ENCODE measurements at regions not wholly inside any gene's neighbourhood (a gene's known extent, or its start where the extent isn't known, plus 50 kb on each side); places are given as distances from the start of the nearest gene placed in this dataset.

DNA sequence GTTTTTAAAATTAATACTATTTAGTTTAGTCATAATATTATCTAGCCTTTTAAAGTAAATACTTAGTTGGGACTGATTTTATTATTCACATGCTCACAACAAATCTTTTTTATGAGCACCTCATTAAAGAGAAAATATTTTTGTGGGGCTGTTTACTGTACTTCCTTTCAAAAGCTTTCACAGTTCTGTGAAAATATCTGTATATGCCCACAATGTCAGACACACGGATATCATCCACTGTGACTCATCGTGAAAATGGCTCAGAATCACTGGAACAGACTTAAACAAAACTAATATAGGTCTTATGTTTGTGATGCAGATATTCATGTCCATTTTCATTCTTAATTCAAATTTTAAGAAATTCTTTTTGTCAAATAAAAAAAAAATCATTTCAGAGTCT, 305.2 kb downstream of the RAB38 start:
- no peaks in the 10 kb centered on the region for H3K9me3 ChIP-seq (ENCODE audit: insufficient read depth, low read depth, low read length)
- H3K4me1 ChIP-seq (ENCODE audit: insufficient read depth, low read length): no peaks in the 10 kb centered on the region
- Mint-ChIP-seq H3K4me1 (ENCODE audit: low read depth, unreplicated experiment) (peaks cover 8% of the 10 kb centered on the region), H3K36me3 (ENCODE audit: low read depth, unreplicated experiment) (no peaks in the 10 kb centered on the region), H3K9me3 (ENCODE audit: unreplicated experiment) (no peaks in the 10 kb centered on the region), H3K27me3 (ENCODE audit: low read depth, unreplicated experiment) (no peaks in the 10 kb centered on the region), H3K27ac (ENCODE audit: unreplicated experiment) (no peak overlapping the region), H3K4me3 (ENCODE audit: unreplicated experiment) (no peak overlapping the region)
- no peaks in the 10 kb centered on the region for H3K79me2 ChIP-seq (ENCODE audit: insufficient read depth, low read length)
- H3K4me3 ChIP-seq (ENCODE audit: insufficient read depth, low read depth, low read length): no peak overlapping the region
- H3K9ac ChIP-seq (ENCODE audit: low read length): no peak overlapping the region
- no peak for DNase-seq (ENCODE audit: low read depth)
- H3K27ac ChIP-seq (ENCODE audit: low read depth, low read length): no peak overlapping the region
- no peaks in the 10 kb centered on the region for H3K36me3 ChIP-seq (ENCODE audit: insufficient read depth, low read length)
- no peak overlapping the region for H2AFZ ChIP-seq (ENCODE audit: low read depth, low read length)
- H4K20me1 ChIP-seq (ENCODE audit: insufficient read depth, low read length): no peaks in the 10 kb centered on the region
- FAIRE-seq: no peak
- TF ChIP-seq EZH2 (IDR thresholded peaks at IDR 0.05; ENCODE audit: insufficient read depth, low read length): no peak
- TF ChIP-seq, protein P1, sequence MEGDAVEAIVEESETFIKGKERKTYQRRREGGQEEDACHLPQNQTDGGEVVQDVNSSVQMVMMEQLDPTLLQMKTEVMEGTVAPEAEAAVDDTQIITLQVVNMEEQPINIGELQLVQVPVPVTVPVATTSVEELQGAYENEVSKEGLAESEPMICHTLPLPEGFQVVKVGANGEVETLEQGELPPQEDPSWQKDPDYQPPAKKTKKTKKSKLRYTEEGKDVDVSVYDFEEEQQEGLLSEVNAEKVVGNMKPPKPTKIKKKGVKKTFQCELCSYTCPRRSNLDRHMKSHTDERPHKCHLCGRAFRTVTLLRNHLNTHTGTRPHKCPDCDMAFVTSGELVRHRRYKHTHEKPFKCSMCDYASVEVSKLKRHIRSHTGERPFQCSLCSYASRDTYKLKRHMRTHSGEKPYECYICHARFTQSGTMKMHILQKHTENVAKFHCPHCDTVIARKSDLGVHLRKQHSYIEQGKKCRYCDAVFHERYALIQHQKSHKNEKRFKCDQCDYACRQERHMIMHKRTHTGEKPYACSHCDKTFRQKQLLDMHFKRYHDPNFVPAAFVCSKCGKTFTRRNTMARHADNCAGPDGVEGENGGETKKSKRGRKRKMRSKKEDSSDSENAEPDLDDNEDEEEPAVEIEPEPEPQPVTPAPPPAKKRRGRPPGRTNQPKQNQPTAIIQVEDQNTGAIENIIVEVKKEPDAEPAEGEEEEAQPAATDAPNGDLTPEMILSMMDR (IDR thresholded peaks at IDR 0.05; ENCODE audit: insufficient read depth, low read depth, low read length): no peak
- no peak overlapping the region for H3K4me2 ChIP-seq (ENCODE audit: low read length)
- H3K27me3 ChIP-seq (ENCODE audit: insufficient read depth, low read length): no peaks in the 10 kb centered on the region

DNA sequence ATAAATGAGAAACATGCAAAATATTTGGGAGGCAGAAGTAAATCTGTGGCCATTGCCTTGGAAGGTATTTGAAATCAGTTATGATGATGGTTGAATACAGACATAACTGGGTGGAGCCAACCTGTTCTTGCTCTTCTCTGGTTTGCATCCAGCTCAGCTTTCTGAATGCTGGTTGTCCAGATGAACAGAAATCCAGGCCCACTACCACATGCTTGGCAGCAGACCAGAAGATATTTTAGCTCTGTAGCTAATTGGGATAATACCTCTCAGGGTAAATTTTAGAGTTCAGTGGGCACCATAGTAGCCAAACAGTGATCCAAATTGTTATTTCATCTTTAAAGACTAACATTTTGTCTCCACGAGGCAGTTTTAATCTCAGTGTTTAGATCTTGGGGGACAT, 308.3 kb downstream of the RAB38 start:
- peaks cover 8% of the 10 kb centered on the region for H3K4me1 Mint-ChIP-seq (ENCODE audit: low read depth, unreplicated experiment)
- H3K27ac Mint-ChIP-seq (ENCODE audit: unreplicated experiment): no peak overlapping the region
- Histone ChIP-seq H3K4me1 (ENCODE audit: insufficient read depth, low read length) (no peaks in the 10 kb centered on the region), H3K9me3 (ENCODE audit: insufficient read depth, low read depth, low read length) (no peaks in the 10 kb centered on the region), H4K20me1 (ENCODE audit: insufficient read depth, low read length) (no peaks in the 10 kb centered on the region), H3K36me3 (ENCODE audit: insufficient read depth, low read length) (no peaks in the 10 kb centered on the region), H3K4me2 (ENCODE audit: low read length) (no peak overlapping the region), H3K4me3 (ENCODE audit: insufficient read depth, low read depth, low read length) (no peak overlapping the region), H3K79me2 (ENCODE audit: insufficient read depth, low read length) (no peaks in the 10 kb centered on the region), H3K27ac (ENCODE audit: low read depth, low read length) (no peak overlapping the region), H2AFZ (ENCODE audit: low read depth, low read length) (no peak overlapping the region), H3K27me3 (ENCODE audit: insufficient read depth, low read length) (no peaks in the 10 kb centered on the region), H3K9ac (ENCODE audit: low read length) (no peak overlapping the region)
- FAIRE-seq (no peak), DNase-seq (ENCODE audit: low read depth) (no peak)
- H3K9me3 Mint-ChIP-seq (ENCODE audit: unreplicated experiment): peaks cover 3% of the 10 kb centered on the region
- TF ChIP-seq, protein P1 (IDR thresholded peaks at IDR 0.05; ENCODE audit: insufficient read depth, low read depth, low read length): no peak
- no peak for TF ChIP-seq EZH2 (IDR thresholded peaks at IDR 0.05; ENCODE audit: insufficient read depth, low read length)
- no peaks in the 10 kb centered on the region for H3K36me3 Mint-ChIP-seq (ENCODE audit: low read depth, unreplicated experiment)
- no peaks in the 10 kb centered on the region for H3K27me3 Mint-ChIP-seq (ENCODE audit: low read depth, unreplicated experiment)
- H3K4me3 Mint-ChIP-seq (ENCODE audit: unreplicated experiment): no peak overlapping the region

DNA sequence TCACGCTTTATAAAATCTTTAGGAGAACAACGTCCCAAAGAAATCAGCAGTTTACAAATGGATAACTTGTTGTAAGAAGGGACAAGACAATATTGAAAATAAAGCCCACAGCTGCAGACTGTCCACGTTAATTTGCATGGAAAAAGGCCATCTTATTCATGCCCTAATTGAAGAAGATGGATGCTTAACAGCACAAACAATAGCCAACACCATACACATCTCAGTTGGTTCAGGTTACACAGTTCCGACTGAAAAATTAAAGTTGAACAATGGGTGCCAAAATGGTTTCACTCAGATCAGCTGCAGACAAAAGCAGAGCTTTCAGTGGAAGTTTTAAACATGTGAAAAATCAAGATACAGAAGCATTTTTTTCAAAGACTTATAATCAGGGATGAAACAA, 314.2 kb downstream of the RAB38 start:
- no peak overlapping the region for H3K4me2 ChIP-seq (ENCODE audit: low read length)
- H3K79me2 ChIP-seq (ENCODE audit: insufficient read depth, low read length): no peaks in the 10 kb centered on the region
- Mint-ChIP-seq H3K4me3 (ENCODE audit: unreplicated experiment) (no peak overlapping the region), H3K4me1 (ENCODE audit: low read depth, unreplicated experiment) (no peaks in the 10 kb centered on the region), H3K36me3 (ENCODE audit: low read depth, unreplicated experiment) (no peaks in the 10 kb centered on the region), H3K27ac (ENCODE audit: unreplicated experiment) (no peak overlapping the region), H3K9me3 (ENCODE audit: unreplicated experiment) (peaks cover 3% of the 10 kb centered on the region), H3K27me3 (ENCODE audit: low read depth, unreplicated experiment) (no peaks in the 10 kb centered on the region)
- no peak overlapping the region for H3K27ac ChIP-seq (ENCODE audit: low read depth, low read length)
- H3K9ac ChIP-seq (ENCODE audit: low read length): no peak overlapping the region
- FAIRE-seq (no peak), DNase-seq (ENCODE audit: low read depth) (no peak)
- no peaks in the 10 kb centered on the region for H4K20me1 ChIP-seq (ENCODE audit: insufficient read depth, low read length)
- no peak overlapping the region for H2AFZ ChIP-seq (ENCODE audit: low read depth, low read length)
- no peaks in the 10 kb centered on the region for H3K4me1 ChIP-seq (ENCODE audit: insufficient read depth, low read length)
- no peaks in the 10 kb centered on the region for H3K9me3 ChIP-seq (ENCODE audit: insufficient read depth, low read depth, low read length)
- H3K27me3 ChIP-seq (ENCODE audit: insufficient read depth, low read length): no peaks in the 10 kb centered on the region
- no peaks in the 10 kb centered on the region for H3K36me3 ChIP-seq (ENCODE audit: insufficient read depth, low read length)
- TF ChIP-seq, protein P1 (IDR thresholded peaks at IDR 0.05; ENCODE audit: insufficient read depth, low read depth, low read length): no peak
- no peak for TF ChIP-seq EZH2 (IDR thresholded peaks at IDR 0.05; ENCODE audit: insufficient read depth, low read length)
- no peak overlapping the region for H3K4me3 ChIP-seq (ENCODE audit: insufficient read depth, low read depth, low read length)
